Smooth muscle cell (in vitro differentiated cells): ENCODE measurements at regions not wholly inside any gene's neighbourhood (a gene's known extent, or its start where the extent isn't known, plus 50 kb on each side); places are given as distances from the start of the nearest gene placed in this dataset.

ENCODE experiments used
- DNase-seq: peaks from one replicate; lab custom pipeline; 2025; ENCODE audit not compliant: unreplicated experiment; lab: John Stamatoyannopoulos, UW
- H2AFZ ChIP-seq: fragments of 200-600 bp; sonication (generic); 2 replicates; pipeline ENCODE4 v1.6.0; 2016; ENCODE audit warnings: antibody characterized with exemption, low read depth, mild to moderate bottlenecking
- H3F3A ChIP-seq: fragments of 200-600 bp; sonication (generic); 2 replicates; pipeline ENCODE4 v1.6.0; 2017; ENCODE audit warnings: antibody characterized with exemption, low read depth
- H3K27ac ChIP-seq: fragments of 200-600 bp; sonication (generic); 2 replicates; pipeline ENCODE4 v1.5.1; 2016; ENCODE audit warnings: low read depth, mild to moderate bottlenecking
- H3K27me3 ChIP-seq: fragments of 200-600 bp; sonication (generic); 2 replicates; pipeline ENCODE4 v1.6.1; 2016; ENCODE audit warnings: low read depth, mild to moderate bottlenecking
- H3K36me3 ChIP-seq: fragments of 200-600 bp; sonication (generic); 2 replicates; pipeline ENCODE4 v1.5.1; 2016; ENCODE audit warnings: low read depth
- H3K4me1 ChIP-seq: fragments of 200-600 bp; sonication (generic); 2 replicates; pipeline ENCODE4 v1.5.1; 2016; ENCODE audit warnings: low read depth
- H3K4me2 ChIP-seq: fragments of 200-600 bp; sonication (generic); 2 replicates; pipeline ENCODE4 v1.6.0; 2016; ENCODE audit warnings: mild to moderate bottlenecking
- H3K4me3 ChIP-seq: fragments of 200-600 bp; sonication (generic); 2 replicates; pipeline ENCODE4 v1.5.1; 2016; ENCODE audit warnings: mild to moderate bottlenecking
- H3K79me2 ChIP-seq: fragments of 200-600 bp; sonication (generic); 2 replicates; pipeline ENCODE4 v1.6.0; 2016; ENCODE audit warnings: low read depth, mild to moderate bottlenecking
- H3K9ac ChIP-seq: fragments of 200-600 bp; sonication (generic); 2 replicates; pipeline ENCODE4 v1.6.0; 2016; ENCODE audit warnings: low read depth
- H3K9me3 ChIP-seq: fragments of 200-600 bp; sonication (generic); replicated peaks from 2 replicates; pipeline ENCODE4 v1.5.1; 2016; ENCODE audit warnings: low read depth
- H4K20me1 ChIP-seq: fragments of 200-600 bp; sonication (generic); 2 replicates; pipeline ENCODE4 v1.6.0; 2016; ENCODE audit warnings: low read depth
- WGBS: methylation state at CpG from one replicate; pipeline ENCODE4 v1.1.7; 2016; ENCODE audit warnings: low lambda C conversion rate; 5-methylcytosine and 5-hydroxymethylcytosine counted together
- TF ChIP-seq, protein P1 (sequence below): fragments of 200-600 bp; sonication (generic); IDR thresholded peaks from 2 replicates; pipeline ENCODE4 v1.5.1; 2017; ENCODE audit warnings: borderline replicate concordance, mild to moderate bottlenecking, antibody characterized with exemption; ENCODE audit not compliant: insufficient read depth, poor library complexity, severe bottlenecking

GRCh38 chr21:32917362-32918135 lies 108.2 kb upstream of the OLIG2 start:
- no peak for DNase-seq
- no peaks in the 10 kb centered on the region for H3K4me1 ChIP-seq
- H3K79me2 ChIP-seq = no peaks in the 10 kb centered on the region
- H3F3A ChIP-seq = no peaks in the 10 kb centered on the region
- WGBS = 79% methylated on average over 10 of the region's 10 CpGs
- no peak overlapping the region for H2AFZ ChIP-seq
- no peak overlapping the region for H3K27ac ChIP-seq
- no peaks in the 10 kb centered on the region for H3K9me3 ChIP-seq
- H3K27me3 ChIP-seq = no peaks in the 10 kb centered on the region
- TF ChIP-seq, protein P1, sequence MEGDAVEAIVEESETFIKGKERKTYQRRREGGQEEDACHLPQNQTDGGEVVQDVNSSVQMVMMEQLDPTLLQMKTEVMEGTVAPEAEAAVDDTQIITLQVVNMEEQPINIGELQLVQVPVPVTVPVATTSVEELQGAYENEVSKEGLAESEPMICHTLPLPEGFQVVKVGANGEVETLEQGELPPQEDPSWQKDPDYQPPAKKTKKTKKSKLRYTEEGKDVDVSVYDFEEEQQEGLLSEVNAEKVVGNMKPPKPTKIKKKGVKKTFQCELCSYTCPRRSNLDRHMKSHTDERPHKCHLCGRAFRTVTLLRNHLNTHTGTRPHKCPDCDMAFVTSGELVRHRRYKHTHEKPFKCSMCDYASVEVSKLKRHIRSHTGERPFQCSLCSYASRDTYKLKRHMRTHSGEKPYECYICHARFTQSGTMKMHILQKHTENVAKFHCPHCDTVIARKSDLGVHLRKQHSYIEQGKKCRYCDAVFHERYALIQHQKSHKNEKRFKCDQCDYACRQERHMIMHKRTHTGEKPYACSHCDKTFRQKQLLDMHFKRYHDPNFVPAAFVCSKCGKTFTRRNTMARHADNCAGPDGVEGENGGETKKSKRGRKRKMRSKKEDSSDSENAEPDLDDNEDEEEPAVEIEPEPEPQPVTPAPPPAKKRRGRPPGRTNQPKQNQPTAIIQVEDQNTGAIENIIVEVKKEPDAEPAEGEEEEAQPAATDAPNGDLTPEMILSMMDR = no peak
- no peaks in the 10 kb centered on the region for H4K20me1 ChIP-seq
- H3K36me3 ChIP-seq = no peaks in the 10 kb centered on the region
- no peak overlapping the region for H3K9ac ChIP-seq
- H3K4me2 ChIP-seq = no peak overlapping the region
- no peak overlapping the region for H3K4me3 ChIP-seq

DNA sequence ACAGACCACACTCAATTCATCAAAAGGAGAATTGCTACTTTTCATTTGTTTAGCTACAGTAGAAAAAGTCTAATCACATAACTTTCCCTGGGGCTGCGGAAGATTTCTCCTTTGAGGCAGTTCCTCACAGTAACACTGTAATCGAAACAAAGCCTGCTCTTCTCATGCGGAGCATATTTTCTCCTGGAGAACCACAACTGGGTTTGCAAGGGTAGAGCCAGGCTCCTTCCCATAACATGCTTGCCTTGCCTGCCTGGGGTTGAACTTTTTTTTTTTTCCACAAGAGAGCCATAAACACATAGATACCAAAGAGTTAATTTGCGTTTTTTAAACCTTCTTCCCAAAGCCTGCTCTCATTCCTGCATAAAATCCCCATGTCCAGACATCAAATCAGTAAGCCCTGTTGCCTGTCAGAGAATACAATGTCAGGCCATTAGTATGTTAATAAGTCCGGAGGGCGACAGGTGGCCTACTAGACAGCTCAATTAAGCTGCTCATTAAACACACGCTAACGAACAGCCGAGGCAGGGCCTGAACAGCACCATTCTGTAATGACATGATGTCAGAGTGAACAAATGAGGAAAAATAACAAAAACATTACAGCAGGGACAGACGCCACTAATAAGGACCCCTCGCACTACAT lies 107.1 kb upstream of the OLIG2 start:
- no peak for DNase-seq
- no peaks in the 10 kb centered on the region for H3K27me3 ChIP-seq
- H3K4me1 ChIP-seq = no peaks in the 10 kb centered on the region
- H3K9me3 ChIP-seq = no peaks in the 10 kb centered on the region
- no peaks in the 10 kb centered on the region for H4K20me1 ChIP-seq
- no peak overlapping the region for H3K27ac ChIP-seq
- TF ChIP-seq, protein P1 = no peak
- no peaks in the 10 kb centered on the region for H3K36me3 ChIP-seq
- H3K79me2 ChIP-seq = no peaks in the 10 kb centered on the region
- WGBS = 62% methylated on average over 11 of the region's 11 CpGs
- H2AFZ ChIP-seq = no peak overlapping the region
- no peaks in the 10 kb centered on the region for H3F3A ChIP-seq
- no peak overlapping the region for H3K4me3 ChIP-seq
- H3K4me2 ChIP-seq = no peak overlapping the region
- H3K9ac ChIP-seq = no peak overlapping the region

DNA sequence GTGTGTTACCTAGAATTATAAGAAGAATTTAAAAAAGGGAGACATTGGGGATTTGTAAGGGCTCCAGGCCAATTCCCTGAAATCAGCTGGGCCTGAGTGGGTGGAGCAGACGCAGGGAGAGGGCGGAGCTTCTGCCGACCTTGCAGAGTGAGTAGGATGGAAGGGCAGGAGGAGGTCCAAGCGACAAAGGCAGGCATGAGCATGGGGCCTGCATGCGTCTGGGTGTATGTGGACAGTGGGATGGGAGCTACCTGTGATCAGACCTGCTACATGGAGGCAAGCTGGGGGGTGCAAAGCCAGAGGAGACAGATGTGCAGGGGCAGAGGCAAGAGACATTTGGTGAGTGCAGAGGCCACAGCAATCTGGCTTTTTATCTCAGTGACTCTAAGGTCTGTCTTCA lies 105.3 kb upstream of the OLIG2 start:
- no peak overlapping the region for H3K9ac ChIP-seq
- H3K27me3 ChIP-seq = no peaks in the 10 kb centered on the region
- no peaks in the 10 kb centered on the region for H3K79me2 ChIP-seq
- TF ChIP-seq, protein P1 = no peak
- peaks cover 4% of the 10 kb centered on the region for H3K36me3 ChIP-seq
- no peak overlapping the region for H3K27ac ChIP-seq
- H2AFZ ChIP-seq = no peak overlapping the region
- H3K4me2 ChIP-seq = no peak overlapping the region
- no peaks in the 10 kb centered on the region for H3K4me1 ChIP-seq
- H3K9me3 ChIP-seq = peaks cover 6% of the 10 kb centered on the region
- no peaks in the 10 kb centered on the region for H3F3A ChIP-seq
- H4K20me1 ChIP-seq = no peaks in the 10 kb centered on the region
- H3K4me3 ChIP-seq = no peak overlapping the region
- no peak for DNase-seq
- 88% methylated on average over 5 of the region's 5 CpGs for WGBS
